OCI-LY1 (cell line): ENCODE measurements at regions not wholly inside any gene's neighbourhood (a gene's known extent, or its start where the extent isn't known, plus 50 kb on each side); places are given as distances from the start of the nearest gene placed in this dataset.

Experiments
- H2AFZ ChIP-seq: fragments of 200-600 bp; sonication (generic), shearing (Covaris generic); 2 replicates; pipeline ENCODE4 v1.6.0; 2014; ENCODE audit warnings: antibody characterized with exemption, mild to moderate bottlenecking, low read length
- H3F3A ChIP-seq: fragments of 200-600 bp; sonication (generic), shearing (Covaris generic); 2 replicates; pipeline ENCODE4 v1.6.0; 2014; ENCODE audit warnings: mild to moderate bottlenecking, antibody characterized with exemption, low read length, moderate library complexity; ENCODE audit not compliant: insufficient read depth
- H3K27ac ChIP-seq: fragments of 200-600 bp; sonication (generic); 2 replicates; pipeline ENCODE4 v1.5.1; 2014; ENCODE audit warnings: low read length, mixed run types, mild to moderate bottlenecking, low read depth; ENCODE audit not compliant: poor library complexity, severe bottlenecking
- H3K27me3 ChIP-seq: fragments of 200-600 bp; sonication (generic); 2 replicates; pipeline ENCODE4 v1.6.0; 2014; ENCODE audit warnings: antibody characterized with exemption, mild to moderate bottlenecking, low read length, moderate library complexity; ENCODE audit not compliant: insufficient read depth
- H3K36me3 ChIP-seq: fragments of 200-600 bp; sonication (generic); 2 replicates; pipeline ENCODE4 v1.6.1; 2014; ENCODE audit warnings: mild to moderate bottlenecking, antibody characterized with exemption, low read length, moderate library complexity, mixed read lengths; ENCODE audit not compliant: insufficient read depth
- H3K4me1 ChIP-seq: fragments of 200-600 bp; sonication (generic); 2 replicates; pipeline ENCODE4 v1.5.1; 2014; ENCODE audit warnings: mild to moderate bottlenecking, low read length, moderate library complexity; ENCODE audit not compliant: insufficient read depth, severe bottlenecking
- H3K4me2 ChIP-seq: fragments of 200-600 bp; sonication (generic), shearing (Covaris generic); 2 replicates; pipeline ENCODE4 v1.6.1; 2014; ENCODE audit warnings: low read length
- H3K4me3 ChIP-seq: fragments of 200-600 bp; sonication (generic); 2 replicates; pipeline ENCODE4 v1.5.1; 2014; ENCODE audit warnings: low read length, low read depth, mild to moderate bottlenecking, mixed read lengths; ENCODE audit not compliant: poor library complexity, severe bottlenecking
- H3K79me2 ChIP-seq: fragments of 200-600 bp; shearing (Covaris generic); 2 replicates; pipeline ENCODE4 v1.6.1; 2016; ENCODE audit warnings: mixed run types, low read length, mixed read lengths; ENCODE audit not compliant: insufficient read depth
- H3K9ac ChIP-seq: fragments of 200-600 bp; sonication (generic), shearing (Covaris generic); 2 replicates; pipeline ENCODE4 v1.6.1; 2014; ENCODE audit warnings: mild to moderate bottlenecking, low read length, mixed read lengths
- H3K9me2 ChIP-seq: fragments of 200-600 bp; sonication (generic), shearing (Covaris generic); 2 replicates; pipeline ENCODE4 v1.6.1; 2014; ENCODE audit warnings: low read depth, mild to moderate bottlenecking, low read length, mixed read lengths
- H3K9me3 ChIP-seq: fragments of 200-600 bp; shearing (Covaris generic); 2 replicates; pipeline ENCODE4 v1.6.1; 2014; ENCODE audit warnings: low read length, mixed read lengths
- H4K20me1 ChIP-seq: fragments of 200-600 bp; sonication (generic), shearing (Covaris generic); 2 replicates; pipeline ENCODE4 v1.6.0; 2016; ENCODE audit warnings: mild to moderate bottlenecking, low read length; ENCODE audit not compliant: insufficient read depth
- EZH2 ChIP-seq: fragments of 200-600 bp; sonication (generic), shearing (Covaris generic); IDR thresholded peaks from 2 replicates; pipeline ENCODE4 v1.8.0; 2017; ENCODE audit warnings: borderline replicate concordance, mixed run types, mild to moderate bottlenecking, antibody characterized with exemption, low read length, moderate library complexity, mixed read lengths
- TF ChIP-seq, protein P1 (sequence below): fragments of 200-600 bp; sonication (generic), shearing (Covaris generic); IDR thresholded peaks from 2 replicates; pipeline ENCODE4 v1.5.1; 2017; ENCODE audit warnings: mild to moderate bottlenecking, antibody characterized with exemption, low read length, moderate library complexity, mixed read lengths

DNA sequence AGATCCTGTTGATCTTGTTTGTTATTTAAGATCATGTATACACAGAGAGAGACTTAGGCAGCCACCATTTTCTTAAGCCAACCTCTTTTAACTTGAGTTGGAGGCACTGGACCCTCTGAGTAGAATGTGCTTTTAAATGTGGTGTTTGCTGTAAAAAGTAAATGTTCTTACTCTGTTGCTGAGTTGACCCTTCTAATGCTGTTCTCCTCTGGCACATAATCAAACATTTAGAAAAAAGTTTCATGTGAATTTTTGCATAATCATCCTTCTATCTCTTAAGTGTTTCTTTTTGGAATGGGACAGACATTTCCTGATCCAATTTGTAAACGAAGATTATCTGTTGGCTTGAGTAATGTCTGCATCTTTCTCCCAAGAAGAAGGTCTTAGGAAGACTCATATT is 255.1 kb upstream of the ETAA1 start:
- Histone ChIP-seq H2AFZ (no peak overlapping the region), H3K9me3 (no peaks in the 10 kb centered on the region), H3K4me3 (no peak overlapping the region), H3K4me1 (no peaks in the 10 kb centered on the region), H3K9me2 (no peaks in the 10 kb centered on the region), H4K20me1 (no peaks in the 10 kb centered on the region), H3K79me2 (no peaks in the 10 kb centered on the region), H3K4me2 (no peak overlapping the region), H3K27ac (no peak overlapping the region), H3K9ac (no peak overlapping the region), H3K36me3 (no peaks in the 10 kb centered on the region), H3K27me3 (no peaks in the 10 kb centered on the region), H3F3A (no peaks in the 10 kb centered on the region)
- TF ChIP-seq, protein P1, sequence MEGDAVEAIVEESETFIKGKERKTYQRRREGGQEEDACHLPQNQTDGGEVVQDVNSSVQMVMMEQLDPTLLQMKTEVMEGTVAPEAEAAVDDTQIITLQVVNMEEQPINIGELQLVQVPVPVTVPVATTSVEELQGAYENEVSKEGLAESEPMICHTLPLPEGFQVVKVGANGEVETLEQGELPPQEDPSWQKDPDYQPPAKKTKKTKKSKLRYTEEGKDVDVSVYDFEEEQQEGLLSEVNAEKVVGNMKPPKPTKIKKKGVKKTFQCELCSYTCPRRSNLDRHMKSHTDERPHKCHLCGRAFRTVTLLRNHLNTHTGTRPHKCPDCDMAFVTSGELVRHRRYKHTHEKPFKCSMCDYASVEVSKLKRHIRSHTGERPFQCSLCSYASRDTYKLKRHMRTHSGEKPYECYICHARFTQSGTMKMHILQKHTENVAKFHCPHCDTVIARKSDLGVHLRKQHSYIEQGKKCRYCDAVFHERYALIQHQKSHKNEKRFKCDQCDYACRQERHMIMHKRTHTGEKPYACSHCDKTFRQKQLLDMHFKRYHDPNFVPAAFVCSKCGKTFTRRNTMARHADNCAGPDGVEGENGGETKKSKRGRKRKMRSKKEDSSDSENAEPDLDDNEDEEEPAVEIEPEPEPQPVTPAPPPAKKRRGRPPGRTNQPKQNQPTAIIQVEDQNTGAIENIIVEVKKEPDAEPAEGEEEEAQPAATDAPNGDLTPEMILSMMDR = no peak
- TF ChIP-seq EZH2 = no peak

DNA sequence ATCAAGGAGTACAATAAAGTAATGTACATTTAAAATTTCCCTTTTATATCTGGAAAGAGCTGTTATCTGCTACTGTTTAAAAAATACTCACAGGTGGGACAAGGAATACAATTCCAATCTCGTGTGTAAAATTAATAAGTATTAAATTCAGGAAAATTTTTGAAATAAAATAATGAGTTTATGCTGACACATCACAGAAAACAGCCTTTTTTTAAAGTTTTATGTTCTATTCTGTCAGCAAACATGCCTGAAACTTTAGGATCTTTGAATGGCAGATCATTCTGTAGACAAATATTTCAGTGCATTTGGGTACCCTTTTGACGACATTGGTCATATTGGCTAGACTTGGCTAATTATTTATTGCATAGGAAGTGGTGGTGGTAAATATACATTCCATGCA is 254.4 kb upstream of the ETAA1 start:
- Histone ChIP-seq H2AFZ (no peak overlapping the region), H3K9me2 (no peaks in the 10 kb centered on the region), H3K36me3 (no peaks in the 10 kb centered on the region), H4K20me1 (no peaks in the 10 kb centered on the region), H3K79me2 (no peaks in the 10 kb centered on the region), H3K4me1 (no peaks in the 10 kb centered on the region), H3K4me3 (no peak overlapping the region), H3K4me2 (no peak overlapping the region), H3K9ac (no peak overlapping the region), H3K27ac (no peak overlapping the region), H3K9me3 (no peaks in the 10 kb centered on the region), H3K27me3 (no peaks in the 10 kb centered on the region), H3F3A (no peaks in the 10 kb centered on the region)
- TF ChIP-seq EZH2 = no peak
- TF ChIP-seq, protein P1 = no peak

DNA sequence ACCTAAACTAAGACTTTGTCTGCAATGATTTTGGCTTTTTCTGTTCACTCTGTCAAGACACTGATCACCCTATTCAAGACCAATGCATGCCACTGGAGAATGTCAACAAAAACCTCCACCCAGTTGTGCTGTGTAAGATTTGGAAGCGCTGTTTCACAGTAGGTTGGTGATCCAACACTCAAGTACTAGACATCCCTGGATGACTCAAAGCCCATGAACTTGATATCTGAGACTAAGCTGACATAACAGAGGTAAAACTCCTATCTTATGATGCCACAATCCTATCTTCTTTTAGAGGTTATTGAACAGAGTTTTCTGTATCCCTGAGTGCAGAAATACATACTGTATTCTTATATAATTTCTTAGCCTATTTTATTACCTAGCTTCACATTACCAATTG is 251.3 kb upstream of the ETAA1 start:
- H3K9me3 ChIP-seq = no peaks in the 10 kb centered on the region
- H4K20me1 ChIP-seq = no peaks in the 10 kb centered on the region
- no peaks in the 10 kb centered on the region for H3K4me1 ChIP-seq
- no peaks in the 10 kb centered on the region for H3K79me2 ChIP-seq
- H3F3A ChIP-seq = no peaks in the 10 kb centered on the region
- no peak for TF ChIP-seq EZH2
- TF ChIP-seq, protein P1 = no peak
- no peak overlapping the region for H2AFZ ChIP-seq
- H3K4me2 ChIP-seq = no peak overlapping the region
- no peak overlapping the region for H3K4me3 ChIP-seq
- no peak overlapping the region for H3K9ac ChIP-seq
- H3K27me3 ChIP-seq = no peaks in the 10 kb centered on the region
- no peaks in the 10 kb centered on the region for H3K36me3 ChIP-seq
- no peak overlapping the region for H3K27ac ChIP-seq
- H3K9me2 ChIP-seq = no peaks in the 10 kb centered on the region
